GM18508 (cell line): ENCODE measurements at regions not wholly inside any gene's neighbourhood (a gene's known extent, or its start where the extent isn't known, plus 50 kb on each side); places are given as distances from the start of the nearest gene placed in this dataset.
"Not testable (repeated sequence)": the region's sequence is repeated elsewhere in the genome, so short reads cannot be mapped to it uniquely, and the experiment has no call there.

Experiments used
- ATAC-seq: cut with Tn5 transposase; IDR thresholded peaks from one replicate; pipeline ENCODE4 v1.9.1; 2021; ENCODE audit warnings: moderate number of reproducible peaks; ENCODE audit not compliant: insufficient read depth, unreplicated experiment

DNA sequence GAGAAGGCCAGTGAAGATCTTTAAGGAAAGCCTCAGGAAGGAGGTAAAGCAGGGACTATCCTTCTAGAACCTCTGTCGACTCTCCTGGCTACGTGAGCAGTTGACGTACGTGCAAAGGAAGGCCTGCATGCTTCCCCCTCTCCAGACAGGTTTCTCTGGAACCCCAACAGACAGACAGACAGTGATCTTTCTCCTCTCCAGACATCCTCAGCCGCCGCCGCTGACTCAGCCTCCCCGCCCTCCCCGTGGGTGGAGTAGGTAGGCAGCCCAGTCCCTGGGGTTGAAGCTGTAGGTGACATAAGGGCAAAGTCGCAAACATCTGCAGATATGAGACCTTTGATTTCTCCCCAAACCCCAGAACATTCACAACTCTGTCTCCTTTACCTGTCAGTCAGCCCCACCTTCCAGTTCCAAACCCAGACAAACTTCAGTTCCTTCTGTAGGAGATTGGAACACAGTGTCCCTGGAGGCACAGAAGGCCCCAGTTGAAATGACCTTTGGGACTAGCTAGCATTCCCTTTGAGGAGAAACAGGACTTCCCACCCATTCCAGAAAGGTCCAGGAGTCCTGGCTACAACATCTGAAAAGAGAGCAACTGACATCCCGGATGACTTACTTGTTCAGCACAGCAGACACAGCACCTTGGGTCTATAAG is 146.0 kb upstream of the JUN start:
- ATAC-seq = no peak

DNA sequence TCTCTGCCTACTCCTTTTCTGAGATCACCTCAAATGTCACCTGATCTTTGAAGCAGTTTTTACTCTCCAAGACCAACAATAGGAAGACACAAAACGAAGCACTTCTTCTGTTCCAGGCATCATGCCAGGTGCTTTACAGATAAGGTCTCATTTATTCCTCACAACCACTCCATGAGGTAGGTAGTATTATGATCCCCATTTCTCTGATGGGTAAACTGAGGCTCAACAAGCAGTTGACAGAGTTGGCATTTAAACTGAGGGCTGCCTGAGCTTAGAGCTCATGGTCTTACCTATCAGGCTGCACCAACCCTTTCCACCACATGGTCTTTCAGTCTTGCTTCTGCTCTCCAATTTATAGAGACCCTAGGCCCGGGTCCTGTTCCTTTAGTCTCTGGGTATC is 147.2 kb upstream of the JUN start:
- ATAC-seq = no peak

DNA sequence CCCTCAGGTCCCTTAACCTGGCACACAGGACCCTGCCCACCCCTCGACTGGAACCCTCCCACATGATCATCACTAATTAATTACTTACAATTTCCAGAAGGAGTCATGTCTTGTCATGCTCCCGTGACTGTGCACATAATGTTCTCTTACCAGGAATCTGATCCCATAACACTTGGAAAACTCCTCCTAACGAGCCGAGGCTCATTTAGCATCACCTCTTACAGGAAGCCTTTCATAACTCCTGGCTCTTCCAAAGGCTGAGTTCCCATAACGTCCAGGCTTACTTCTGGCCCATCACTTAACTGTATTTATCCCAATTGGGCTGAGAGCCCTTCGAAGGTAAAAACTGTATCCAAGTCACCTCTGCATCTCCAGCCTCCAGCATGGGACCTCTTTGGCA is 147.9 kb upstream of the JUN start:
- ATAC-seq = no peak

DNA sequence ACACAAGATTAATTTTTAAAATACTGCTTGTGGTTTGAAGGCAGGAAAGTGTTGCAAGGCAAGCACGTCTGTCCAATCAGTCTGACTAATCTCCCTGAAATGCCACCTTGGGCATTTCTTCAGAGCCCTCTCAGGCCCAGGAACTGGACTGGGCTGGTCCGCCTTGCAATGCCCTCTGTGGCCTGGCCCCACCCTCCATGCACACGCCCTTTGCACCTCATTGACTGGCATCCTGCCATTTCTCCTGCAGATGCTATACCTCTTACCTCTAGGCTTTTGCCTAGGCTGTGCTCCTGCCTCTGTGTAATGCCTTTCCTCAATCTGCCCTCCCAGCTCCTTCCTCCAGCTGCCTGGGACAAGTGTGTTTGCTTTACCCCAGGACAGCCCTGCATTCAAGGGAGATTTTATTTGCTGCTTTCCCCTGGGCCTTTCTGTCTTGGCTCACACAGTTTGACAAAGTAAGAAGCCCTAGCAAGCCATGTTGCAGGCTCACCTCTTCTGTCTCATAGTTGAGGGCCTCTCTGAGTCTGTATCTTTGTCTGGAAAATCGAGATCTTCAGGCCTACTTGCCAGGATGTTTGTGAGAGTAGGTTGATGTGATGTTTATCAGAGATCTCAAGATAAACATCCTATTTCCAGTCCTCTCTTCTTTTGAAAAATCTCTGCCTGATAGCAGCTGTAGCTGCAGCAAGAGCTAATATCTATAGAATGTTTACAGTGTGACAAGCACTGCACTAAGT is 149.2 kb upstream of the JUN start:
- no peak for ATAC-seq

DNA sequence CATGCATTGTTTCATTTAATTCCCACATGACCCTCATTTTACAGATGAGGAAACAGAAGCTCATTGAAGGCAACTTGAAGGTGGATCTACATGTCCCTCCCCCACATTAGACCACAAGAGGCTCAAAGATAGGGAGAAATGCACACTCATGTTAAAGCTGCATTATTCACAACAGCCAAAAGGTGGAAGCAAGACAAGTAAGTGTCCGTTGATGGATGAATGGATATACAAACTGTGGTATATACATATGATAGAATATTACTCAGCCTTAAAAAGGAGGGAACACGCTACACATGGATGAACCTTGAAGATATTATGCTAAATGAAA is 149.7 kb upstream of the JUN start:
- no peak for ATAC-seq

DNA sequence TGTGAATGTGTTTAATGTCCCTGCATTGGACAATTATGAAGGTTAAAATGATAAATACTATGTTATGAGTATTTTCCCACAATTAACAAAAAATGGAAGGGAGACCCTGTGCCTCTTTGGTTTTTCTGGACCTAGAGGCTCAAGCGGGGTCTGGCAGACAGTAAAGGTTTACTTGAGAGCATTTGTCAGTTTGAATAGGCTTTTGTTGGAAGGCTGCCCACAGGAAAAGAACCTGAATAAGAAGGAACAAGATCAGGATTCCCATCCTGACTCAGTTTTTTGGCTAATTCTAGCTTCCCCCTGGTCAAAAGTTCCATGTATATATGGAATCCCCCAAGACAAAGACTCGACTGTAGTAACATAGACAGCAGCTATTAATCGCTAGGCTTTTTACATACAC is 150.9 kb upstream of the JUN start:
- ATAC-seq = no peak

DNA sequence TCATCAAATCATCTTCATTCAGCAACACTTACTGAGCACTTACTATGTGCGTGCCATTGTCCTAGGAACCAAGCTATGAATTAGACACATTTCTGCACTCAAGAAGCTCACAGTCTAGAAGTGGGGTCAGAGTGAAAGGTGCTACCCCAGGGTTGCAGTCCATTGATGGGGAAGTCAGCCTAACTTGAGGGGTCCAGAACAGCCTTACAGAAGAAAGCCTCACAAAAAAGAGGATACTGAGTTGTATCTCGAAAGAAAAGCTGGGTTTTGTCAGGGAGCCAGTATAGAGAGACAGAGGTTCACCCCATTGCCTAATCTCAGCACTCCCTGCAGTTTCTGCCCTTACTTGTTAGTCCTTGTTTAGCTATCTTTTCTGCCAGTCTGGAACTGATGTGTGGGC is 153.1 kb upstream of the JUN start:
- no peak for ATAC-seq

DNA sequence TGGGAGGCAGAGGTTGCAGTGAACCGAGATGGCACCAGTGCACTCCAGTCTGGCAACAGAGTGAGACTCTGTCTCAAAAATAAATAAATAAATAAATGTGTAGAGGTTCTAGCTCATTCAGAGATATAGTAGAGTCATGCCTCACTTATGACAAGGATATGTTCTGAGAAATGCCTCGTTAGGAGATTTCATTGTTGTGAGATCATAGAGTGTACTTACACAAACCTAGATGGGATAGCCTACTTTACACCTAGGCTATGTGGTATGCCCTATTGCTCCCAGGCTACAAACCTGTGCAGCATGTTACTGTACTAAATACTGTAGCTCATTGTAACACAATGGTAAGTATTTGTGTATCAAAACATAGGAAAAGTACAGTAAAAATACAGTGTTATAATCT is 155.3 kb upstream of the JUN start:
- ATAC-seq = no peak

DNA sequence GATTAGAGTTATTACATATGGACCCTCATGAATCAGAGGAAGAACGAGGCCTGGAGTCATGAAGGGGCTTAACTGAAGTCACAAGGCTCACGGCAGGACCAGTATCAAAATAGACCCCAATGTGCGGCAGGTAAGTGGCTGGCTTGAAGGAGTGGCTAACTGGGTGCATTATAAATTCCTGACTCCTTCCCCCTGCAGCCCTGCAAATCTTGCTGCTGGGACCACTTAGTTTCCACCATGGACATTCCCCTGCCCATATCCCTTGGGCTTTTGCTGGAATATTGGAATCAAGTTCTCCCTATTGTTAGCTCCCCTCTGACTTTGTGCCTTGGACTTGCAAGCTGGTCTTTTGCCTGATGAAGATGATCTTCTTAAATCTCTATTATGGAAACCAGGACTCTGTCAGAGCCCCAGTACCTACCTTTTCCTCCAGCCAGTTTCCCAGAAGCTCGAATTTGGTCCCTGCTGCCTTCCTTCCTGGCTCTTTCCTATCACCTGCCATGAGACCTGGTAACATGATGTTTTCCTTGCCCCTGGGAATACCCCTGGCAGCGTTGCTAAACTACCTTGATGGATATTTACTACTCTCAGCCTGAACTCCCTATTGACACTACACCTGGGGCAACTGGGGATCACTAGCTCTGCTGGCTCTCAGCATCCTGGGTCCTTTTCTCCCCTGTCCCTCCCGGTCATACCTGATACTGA is 156.0 kb upstream of the JUN start:
- ATAC-seq = no peak

DNA sequence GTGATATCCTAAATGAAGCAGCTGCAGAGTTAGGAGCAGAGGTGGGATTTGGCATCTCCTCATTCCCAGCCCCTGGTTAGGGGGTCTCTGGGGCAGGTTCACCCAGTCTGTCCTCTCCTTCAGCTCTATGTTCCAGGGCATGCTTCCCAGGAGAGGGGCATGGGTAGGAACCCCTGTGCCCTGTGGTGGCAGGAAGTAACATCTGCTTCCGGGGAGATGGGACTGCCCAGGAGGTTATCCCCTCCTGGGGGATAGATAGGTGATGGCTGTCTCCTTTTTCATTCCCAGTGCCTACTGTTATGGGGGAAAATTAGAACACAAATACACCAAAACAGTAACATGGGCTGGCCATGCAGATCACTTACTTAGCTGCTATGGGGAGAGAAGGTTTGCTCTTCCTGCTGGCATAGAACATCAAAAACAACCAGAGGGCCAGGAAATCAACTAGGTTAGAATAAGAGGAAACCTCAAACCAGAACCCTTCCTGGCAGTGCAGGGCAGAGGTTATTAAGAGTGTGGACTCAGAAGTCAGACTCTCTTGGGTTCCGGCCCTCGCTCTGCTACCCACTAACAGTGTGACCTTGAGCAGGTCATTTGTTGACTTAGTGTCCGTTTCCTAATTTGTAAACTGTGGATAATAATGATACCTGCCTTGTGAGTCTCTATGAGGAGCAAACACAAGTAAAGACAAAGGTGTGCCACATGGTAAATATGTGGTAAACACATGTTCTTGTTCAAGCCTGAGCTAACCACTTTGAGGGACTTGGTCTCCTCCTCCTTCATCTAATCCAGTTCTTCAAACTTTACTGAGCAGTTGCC is 157.8 kb upstream of the JUN start:
- ATAC-seq = no peak

DNA sequence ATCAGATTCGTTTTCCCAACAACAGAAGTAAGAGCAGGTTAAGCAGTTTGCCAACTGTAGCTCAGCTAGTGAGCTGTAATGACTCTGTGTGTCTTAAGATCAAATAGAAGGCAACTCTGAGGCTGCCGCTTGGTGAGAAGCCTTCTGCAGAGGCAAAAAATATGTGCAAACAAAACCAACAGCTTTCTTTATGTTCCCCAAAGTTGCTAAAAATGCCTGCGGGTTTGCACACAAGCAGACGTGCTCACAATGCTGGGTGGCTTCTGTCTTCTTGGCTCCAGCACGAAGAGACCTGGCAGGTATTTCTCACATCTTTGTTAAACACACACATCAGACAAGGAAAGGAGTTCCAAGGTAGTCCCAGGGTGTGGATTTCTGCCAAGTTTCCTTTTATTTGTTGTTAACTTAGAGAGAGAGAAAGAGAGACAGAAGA is 158.9 kb upstream of the JUN start:
- no peak for ATAC-seq

DNA sequence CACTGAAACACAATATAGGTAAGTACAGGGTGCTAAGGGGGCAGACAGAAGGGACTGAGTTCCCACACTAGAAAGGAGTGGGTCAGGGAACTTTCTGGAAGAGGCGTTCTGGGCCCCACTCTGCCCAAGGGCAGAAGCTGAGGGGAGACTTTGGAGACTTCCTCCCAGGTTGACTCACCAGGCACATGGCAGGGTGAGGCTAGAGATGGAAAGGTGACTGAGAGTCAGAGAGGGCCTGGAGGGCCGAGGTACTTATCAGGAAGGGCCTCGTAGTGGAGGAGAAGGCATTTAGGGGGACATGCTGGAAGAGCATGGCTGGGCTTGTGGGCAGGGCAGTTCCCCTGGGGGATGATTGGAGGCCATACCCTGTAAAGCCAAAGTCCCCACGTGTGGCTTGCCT is 159.9 kb upstream of the JUN start:
- no peak for ATAC-seq

DNA sequence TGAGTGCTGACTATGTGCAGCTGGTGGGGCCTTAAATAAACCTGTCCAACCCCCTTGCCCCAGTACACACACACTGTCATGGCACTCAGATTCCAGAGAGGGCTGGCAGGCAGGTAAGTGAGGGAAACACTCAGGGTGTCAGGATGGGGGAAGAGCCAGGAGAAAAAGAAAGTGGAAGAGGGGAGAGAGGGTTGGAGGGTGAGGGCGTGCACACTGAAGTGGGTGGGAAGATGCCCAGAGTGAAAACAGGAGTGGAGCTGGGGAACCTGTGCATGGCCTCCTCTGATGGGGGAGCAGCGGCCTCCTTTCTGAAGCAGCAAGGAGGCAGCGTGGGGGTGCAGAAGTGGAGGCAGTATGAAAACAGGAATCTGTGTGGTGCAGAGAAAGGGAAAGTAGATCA is 160.6 kb upstream of the JUN start:
- ATAC-seq = no peak

DNA sequence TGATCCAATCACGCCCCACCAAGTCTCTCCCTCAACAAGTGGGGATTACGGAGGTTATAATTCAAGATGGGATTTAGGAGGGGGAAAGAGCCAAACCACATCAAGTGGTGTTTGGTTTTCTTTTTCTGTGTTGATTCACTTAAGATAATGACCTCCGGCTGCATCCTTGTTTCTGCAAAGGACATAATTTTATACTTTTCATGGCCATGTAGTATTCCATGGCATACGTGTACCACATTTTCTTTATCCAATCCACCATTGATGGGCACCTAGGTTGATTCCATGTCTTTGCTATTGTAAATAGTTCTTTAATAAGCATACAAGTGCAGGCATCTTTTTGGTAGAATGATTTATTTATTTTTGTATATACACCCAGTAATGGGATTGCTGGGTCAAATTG is 162.5 kb upstream of the JUN start:
- ATAC-seq = no peak

DNA sequence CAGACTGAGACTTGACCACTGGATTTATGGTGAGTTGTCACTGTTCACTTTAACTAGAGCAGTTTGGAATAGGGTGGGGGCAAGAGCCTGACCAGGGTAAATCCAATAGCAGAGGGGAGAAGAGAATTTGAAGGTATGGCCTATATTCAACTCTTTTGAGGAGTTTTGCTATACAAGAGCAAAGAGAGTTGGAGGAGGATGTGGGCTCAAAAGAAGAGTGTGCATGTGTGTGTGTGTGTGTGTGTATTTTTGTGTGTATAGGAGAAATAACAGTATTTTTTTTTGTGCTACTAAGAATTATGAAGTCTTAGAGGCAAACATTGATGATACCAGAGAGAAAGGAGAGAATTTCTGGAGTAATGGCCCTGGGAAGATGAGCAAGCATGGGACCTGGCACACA is 164.8 kb upstream of the JUN start:
- ATAC-seq = no peak

DNA sequence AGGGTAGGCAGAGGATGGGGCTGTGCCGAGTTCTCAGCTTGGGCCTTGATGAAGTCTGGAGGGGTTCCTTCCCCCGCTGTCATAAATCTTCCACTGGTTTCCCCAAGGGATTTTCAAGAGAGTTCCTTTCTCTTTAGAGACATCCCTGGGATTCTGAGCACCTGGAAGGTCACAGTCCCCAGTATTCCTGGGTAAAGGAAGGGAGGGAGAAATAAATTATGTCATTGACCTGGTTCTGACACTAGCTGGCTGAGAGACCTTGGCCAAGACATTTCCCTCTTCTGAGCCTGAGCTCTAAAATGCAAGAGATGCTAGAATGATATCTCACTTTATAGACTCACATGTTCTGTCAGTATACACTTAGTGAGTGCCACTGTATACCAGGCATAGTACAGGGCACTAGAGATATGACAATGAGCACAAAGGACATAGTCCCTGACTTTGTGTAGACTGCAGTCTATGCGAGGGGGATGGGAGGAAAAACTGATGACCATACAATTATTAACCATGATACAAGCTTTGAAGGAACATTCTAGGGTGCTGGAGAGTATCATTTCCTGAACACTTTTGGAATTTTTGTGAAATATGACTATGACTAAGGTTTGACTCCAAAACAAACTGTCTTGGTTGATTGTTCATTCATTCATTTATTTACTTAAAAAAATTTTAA is 165.8 kb upstream of the JUN start:
- no peak for ATAC-seq

DNA sequence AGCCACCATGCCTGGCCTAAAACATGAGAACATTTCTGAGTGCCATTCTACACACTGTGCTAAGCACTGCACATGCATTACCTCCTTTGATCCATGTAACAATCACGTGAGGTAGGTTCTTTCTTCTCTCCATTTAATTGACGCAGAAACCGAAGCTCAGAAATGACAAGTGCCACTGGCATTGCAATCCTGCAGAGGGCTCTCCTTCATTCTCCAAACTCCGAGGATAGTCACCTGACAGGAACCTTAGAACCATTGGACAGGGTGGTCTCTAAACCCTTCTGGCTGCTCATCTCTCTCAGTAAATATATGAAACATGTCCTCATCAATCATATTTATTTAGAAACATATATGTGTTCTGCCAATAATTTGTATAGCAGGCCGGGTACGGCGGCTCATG is 167.1 kb upstream of the JUN start:
- no peak for ATAC-seq

DNA sequence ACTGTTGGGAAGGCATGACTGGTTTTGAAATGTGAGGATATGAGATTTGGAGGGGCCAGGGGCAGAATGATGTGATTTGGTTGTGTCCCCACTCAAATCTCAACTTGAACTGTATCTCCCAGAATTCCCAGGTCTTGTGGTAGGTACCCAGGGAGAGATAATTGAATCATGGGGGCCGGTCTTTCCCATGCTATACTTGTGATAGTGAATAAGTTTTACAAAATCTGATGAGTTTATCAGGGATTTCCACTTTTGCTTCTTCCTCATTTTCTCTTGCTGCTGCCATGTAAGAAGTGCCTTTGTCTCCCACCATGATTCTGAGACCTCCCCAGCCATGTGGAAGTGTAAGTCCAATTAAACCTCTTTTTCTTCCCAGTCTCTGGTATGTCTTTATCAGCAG is 170.1 kb upstream of the JUN start:
- ATAC-seq = not testable (repeated sequence)

DNA sequence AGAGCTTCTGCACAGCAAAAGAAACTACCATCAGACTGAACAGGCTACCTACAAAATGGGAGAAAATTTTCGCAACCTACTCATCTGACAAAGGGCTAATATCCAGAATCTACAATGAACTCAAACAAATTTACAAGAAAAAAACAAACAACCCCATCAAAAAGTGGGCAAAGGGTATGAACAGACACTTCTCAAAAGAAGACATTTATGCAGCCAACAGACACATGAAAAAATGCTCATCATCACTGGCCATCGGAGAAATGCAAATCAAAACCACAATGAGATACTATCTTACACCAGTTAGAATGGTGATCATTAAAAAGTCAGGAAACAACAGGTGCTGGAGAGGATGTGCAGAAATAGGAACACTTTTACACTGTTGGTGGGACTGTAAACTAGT is 179.4 kb upstream of the JUN start:
- ATAC-seq = not testable (repeated sequence)

DNA sequence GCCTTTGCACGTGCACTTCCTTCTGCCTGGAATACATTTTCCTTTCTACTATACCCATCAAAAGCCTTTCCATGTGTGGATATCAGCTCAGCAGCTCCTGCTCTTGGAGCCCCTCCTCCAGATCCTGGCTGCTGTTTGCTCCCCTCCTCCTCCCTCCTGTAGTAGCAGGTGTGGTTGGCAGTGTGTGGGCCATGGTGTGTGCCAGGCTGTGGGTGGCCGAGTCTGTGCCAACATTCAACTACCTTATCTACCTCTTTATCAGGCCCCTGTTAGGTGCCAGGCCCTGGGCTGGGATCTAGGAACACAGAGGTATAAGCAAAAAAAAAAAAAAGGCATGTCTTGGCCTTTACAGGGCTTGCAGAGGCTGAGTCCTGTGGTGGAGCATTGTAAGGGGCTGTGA is 180.6 kb upstream of the JUN start:
- ATAC-seq = no peak
